GM19463 (cell line): ENCODE measurements at regions not wholly inside any gene's neighbourhood (a gene's known extent, or its start where the extent isn't known, plus 50 kb on each side); places are given as distances from the start of the nearest gene placed in this dataset.

Experiments used
- ATAC-seq: cut with Tn5 transposase; IDR thresholded peaks from one replicate; pipeline ENCODE4 v1.9.1; 2021; ENCODE audit warnings: mild to moderate bottlenecking, moderate library complexity; ENCODE audit not compliant: unreplicated experiment

GRCh38 chr1:208576425-208576824, 332.2 kb upstream of the PLXNA2 start:
- ATAC-seq = no peak

- no peak for ATAC-seq
Observed at GRCh38 chr1:208577381-208577905, 333.3 kb upstream of the PLXNA2 start.

- no peak for ATAC-seq
Observed at GRCh38 chr1:208581209-208581608, 337.0 kb upstream of the PLXNA2 start.

- no peak for ATAC-seq
Observed at GRCh38 chr1:208581667-208582066, 337.5 kb upstream of the PLXNA2 start.

GRCh38 chr1:208584167-208584755, 340.1 kb upstream of the PLXNA2 start:
- no peak for ATAC-seq

GRCh38 chr1:208587110-208587509, 342.9 kb upstream of the PLXNA2 start:
- peak; percentile 97 for ATAC-seq

GRCh38 chr1:208593306-208594006, 349.3 kb upstream of the PLXNA2 start:
- ATAC-seq = no peak

- ATAC-seq = no peak
Observed at GRCh38 chr1:208595236-208595635, 351.1 kb upstream of the PLXNA2 start.

GRCh38 chr1:208595745-208596144, 351.6 kb upstream of the PLXNA2 start:
- ATAC-seq = no peak

GRCh38 chr1:208597571-208597970, 353.4 kb upstream of the PLXNA2 start:
- ATAC-seq = no peak

- no peak for ATAC-seq
Observed at GRCh38 chr1:208598021-208598420, 353.8 kb upstream of the PLXNA2 start.

- ATAC-seq = no peak
Observed at GRCh38 chr1:208599063-208599462, 354.9 kb upstream of the PLXNA2 start.

- no peak for ATAC-seq
Observed at GRCh38 chr1:208600456-208601190, 356.4 kb upstream of the PLXNA2 start.

- ATAC-seq = no peak
Observed at GRCh38 chr1:208601561-208601960, 357.4 kb upstream of the PLXNA2 start.

GRCh38 chr1:208603721-208604120, 359.5 kb upstream of the PLXNA2 start:
- ATAC-seq = no peak

GRCh38 chr1:208604295-208604694, 360.1 kb upstream of the PLXNA2 start:
- peak; percentile 90 for ATAC-seq

GRCh38 chr1:208606959-208607358, 362.8 kb upstream of the PLXNA2 start:
- no peak for ATAC-seq

- no peak for ATAC-seq
Observed at GRCh38 chr1:208607616-208608015, 363.4 kb upstream of the PLXNA2 start.

- ATAC-seq = no peak
Observed at GRCh38 chr1:208614610-208615009, 370.4 kb upstream of the PLXNA2 start.

GRCh38 chr1:208615371-208615770, 371.2 kb upstream of the PLXNA2 start:
- no peak for ATAC-seq

- ATAC-seq = no peak
Observed at GRCh38 chr1:208616776-208617175, 372.6 kb upstream of the PLXNA2 start.
